ENCODE measurements at regions not wholly inside any gene's neighbourhood (a gene's known extent, or its start where the extent isn't known, plus 50 kb on each side); places are given as distances from the start of the nearest gene placed in this dataset.

DNA sequence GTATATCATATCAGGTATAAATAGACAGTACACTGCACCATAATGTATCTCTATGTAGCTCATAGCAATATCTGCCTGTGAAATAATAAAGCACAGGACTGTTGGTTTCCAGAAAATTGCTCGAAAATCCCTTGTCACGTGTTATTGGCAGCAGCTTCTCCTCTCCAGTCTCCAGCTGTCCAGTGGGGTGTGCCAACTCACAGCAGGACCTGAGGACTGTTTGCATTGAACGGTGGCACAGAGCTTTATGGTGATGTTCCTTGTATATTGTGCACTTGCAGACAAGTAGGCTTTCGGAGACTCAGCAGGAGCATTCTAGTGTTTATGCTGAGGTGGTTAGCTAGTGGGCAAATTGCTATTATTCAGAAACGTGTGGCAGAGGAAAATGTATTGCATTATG, 182.2 kb upstream of the ATP5MC3 start:
- TF ChIP-seq CTCF (IDR thresholded peaks at IDR 0.05) (no peak), POLR2A (IDR thresholded peaks at IDR 0.05) (no peak)
